T-helper 2 cell treated with Interferon-gamma antibody and Interleukin-4, amounts not matched to agents 100 ng/mL and 5 ng/mL, for 36 hours (primary cell): ENCODE measurements at regions not wholly inside any gene's neighbourhood (a gene's known extent, or its start where the extent isn't known, plus 50 kb on each side); places are given as distances from the start of the nearest gene placed in this dataset.
"Not testable (repeated sequence)": the region's sequence is repeated elsewhere in the genome, so short reads cannot be mapped to it uniquely, and the experiment has no call there.

Source experiments
- intact Hi-C: fragments of 100-400 bp; cut with micrococcal nuclease; formaldehyde crosslinking; loops from one replicate; pipeline ENCODE4 v1.15.1; 2023

- intact Hi-C loops: no loop called here
Observed at GRCh38 chr5:115439042-115439441, 105.5 kb downstream of the FEM1C start.

GRCh38 chr5:115435778-115436712 lies 108.5 kb downstream of the FEM1C start:
- intact Hi-C loops: no loop called here

GRCh38 chr5:115435065-115435777 lies 109.4 kb downstream of the FEM1C start:
- intact Hi-C loops: no loop called here

GRCh38 chr5:115433918-115434317 lies 110.7 kb downstream of the FEM1C start:
- intact Hi-C loops: no loop called here

- intact Hi-C loops: no loop called here
Observed at GRCh38 chr5:115432691-115433090, 111.9 kb downstream of the FEM1C start.

GRCh38 chr5:115431116-115431515 lies 113.5 kb downstream of the FEM1C start:
- intact Hi-C loops: no loop called here

- intact Hi-C loops: no loop called here
Observed at GRCh38 chr5:115430374-115430773, 114.2 kb downstream of the FEM1C start.

GRCh38 chr5:115429345-115429940 lies 115.1 kb downstream of the FEM1C start:
- intact Hi-C loops: no loop called here

GRCh38 chr5:115428676-115429075 lies 115.9 kb downstream of the FEM1C start:
- intact Hi-C loops: no loop called here

GRCh38 chr5:115428248-115428647 lies 116.3 kb downstream of the FEM1C start:
- intact Hi-C loops: no loop called here

GRCh38 chr5:115424446-115424845 lies 120.1 kb downstream of the FEM1C start:
- intact Hi-C loops: no loop called here

- intact Hi-C loops: no loop called here
Observed at GRCh38 chr5:115424030-115424429, 120.5 kb downstream of the FEM1C start.

GRCh38 chr5:115423541-115423940 lies 121.0 kb downstream of the FEM1C start:
- intact Hi-C loops: no loop called here

- intact Hi-C loops: no loop called here
Observed at GRCh38 chr5:115423051-115423450, 121.5 kb downstream of the FEM1C start.

GRCh38 chr5:115420812-115421211 lies 123.8 kb downstream of the FEM1C start:
- intact Hi-C loops: not testable (repeated sequence)

- intact Hi-C loops: no loop called here
Observed at GRCh38 chr5:115419846-115420585, 123.6 kb upstream of the CCDC112 start.

GRCh38 chr5:115418788-115419187 lies 122.3 kb upstream of the CCDC112 start:
- intact Hi-C loops: no loop called here

- intact Hi-C loops: no loop called here
Observed at GRCh38 chr5:115417076-115417475, 120.6 kb upstream of the CCDC112 start.

GRCh38 chr5:115415143-115415491 lies 118.7 kb upstream of the CCDC112 start:
- intact Hi-C loops: no loop called here

- intact Hi-C loops: no loop called here
Observed at GRCh38 chr5:115414406-115415142, 118.1 kb upstream of the CCDC112 start.

- intact Hi-C loops: no loop called here
Observed at GRCh38 chr5:115413651-115414050, 117.2 kb upstream of the CCDC112 start.
